GM23338 (cell line): ENCODE measurements at regions not wholly inside any gene's neighbourhood (a gene's known extent, or its start where the extent isn't known, plus 50 kb on each side); places are given as distances from the start of the nearest gene placed in this dataset.

Source experiments
- ATAC-seq: fragments of 200-7000 bp; cut with Tn5 transposase; 3 replicates; pipeline ENCODE4 v1.9.1; 2020
- DNase-seq: peaks from one replicate; pipeline ENCODE4 v3.0.0-alpha.2; 2015; ENCODE audit warnings: low spot score
- H2AFZ ChIP-seq: fragments of 200-600 bp; sonication (generic); 2 replicates; pipeline ENCODE4 v1.8.0; 2016; ENCODE audit warnings: antibody characterized with exemption, mild to moderate bottlenecking, moderate library complexity
- H3F3A ChIP-seq: fragments of 200-600 bp; sonication (generic); replicated peaks from 2 replicates; pipeline ENCODE4 v1.8.0; 2017; ENCODE audit warnings: antibody characterized with exemption, mixed run types, low read depth
- H3K27ac ChIP-seq: fragments of 200-600 bp; sonication (generic); 2 replicates; pipeline ENCODE4 v1.6.1; 2016; ENCODE audit warnings: low read depth
- H3K27me3 ChIP-seq: fragments of 200-600 bp; sonication (generic); 2 replicates; pipeline ENCODE4 v1.8.0; 2016; ENCODE audit warnings: mild to moderate bottlenecking, mixed run types, moderate library complexity; ENCODE audit not compliant: insufficient read depth
- H3K36me3 ChIP-seq: fragments of 200-600 bp; sonication (generic); 2 replicates; pipeline ENCODE4 v1.8.0; 2016; ENCODE audit warnings: mild to moderate bottlenecking; ENCODE audit not compliant: insufficient read depth
- H3K4me1 ChIP-seq: fragments of 200-600 bp; sonication (generic); 2 replicates; pipeline ENCODE4 v1.8.0; 2016; ENCODE audit warnings: mild to moderate bottlenecking, moderate library complexity; ENCODE audit not compliant: insufficient read depth
- H3K4me2 ChIP-seq: fragments of 200-600 bp; sonication (generic); 2 replicates; pipeline ENCODE4 v1.7.1; 2017; ENCODE audit warnings: mixed run types
- H3K4me3 ChIP-seq: fragments of 200-600 bp; sonication (generic); 2 replicates; pipeline ENCODE4 v1.6.1; 2016; ENCODE audit warnings: mixed run types
- H3K79me2 ChIP-seq: fragments of 200-600 bp; sonication (generic); replicated peaks from 2 replicates; pipeline ENCODE4 v1.8.0; 2017; ENCODE audit warnings: mild to moderate bottlenecking; ENCODE audit not compliant: insufficient read depth
- H3K9me2 ChIP-seq: fragments of 200-600 bp; sonication (generic); 2 replicates; pipeline ENCODE4 v1.8.0; 2017; ENCODE audit not compliant: insufficient read depth
- H4K20me1 ChIP-seq: fragments of 200-600 bp; sonication (generic); replicated peaks from 2 replicates; pipeline ENCODE4 v1.8.0; 2017; ENCODE audit warnings: mild to moderate bottlenecking; ENCODE audit not compliant: insufficient read depth
- H3K27ac Mint-ChIP-seq: 2 replicates; pipeline ENCODE4 v1.8.0; 2020; ENCODE audit warnings: inconsistent platforms, mild to moderate bottlenecking, moderate library complexity, mixed read lengths
- H3K27me3 Mint-ChIP-seq: 3 replicates; pipeline ENCODE4 v1.8.0; 2022; ENCODE audit warnings: low read depth, mild to moderate bottlenecking, moderate library complexity, mixed read lengths, inconsistent platforms; ENCODE audit not compliant: insufficient read depth, poor library complexity
- H3K36me3 Mint-ChIP-seq: 3 replicates; pipeline ENCODE4 v1.8.0; 2021; ENCODE audit warnings: low read depth, mild to moderate bottlenecking, inconsistent platforms, moderate library complexity, mixed read lengths
- H3K4me1 Mint-ChIP-seq: 3 replicates; pipeline ENCODE4 v1.8.0; 2020; ENCODE audit warnings: mild to moderate bottlenecking, inconsistent platforms, mixed read lengths
- H3K4me3 Mint-ChIP-seq: 3 replicates; pipeline ENCODE4 v1.8.0; 2021; ENCODE audit warnings: moderate library complexity, mild to moderate bottlenecking, inconsistent platforms, mixed read lengths
- H3K9me3 Mint-ChIP-seq: 3 replicates; pipeline ENCODE4 v1.8.0; 2020; ENCODE audit warnings: moderate library complexity, mild to moderate bottlenecking, inconsistent platforms, mixed read lengths
- CREB1 ChIP-seq: fragments of 250-450 bp; sonication (Bioruptor Pico); IDR thresholded peaks from 2 replicates; pipeline ENCODE4 v1.5.0; 2020; ENCODE audit warnings: low read depth, mild to moderate bottlenecking, moderate library complexity
- EZH2 ChIP-seq: fragments of 200-600 bp; sonication (generic); IDR thresholded peaks from one replicate; pipeline ENCODE4 v1.8.0; 2017; ENCODE audit warnings: antibody characterized with exemption, mild to moderate bottlenecking, low read depth; ENCODE audit not compliant: unreplicated experiment
- EZH2phosphoT487 ChIP-seq: fragments of 200-600 bp; sonication (generic); IDR thresholded peaks from one replicate; pipeline ENCODE4 v1.8.1; 2018; ENCODE audit warnings: antibody characterized with exemption; ENCODE audit not compliant: unreplicated experiment
- JUNB ChIP-seq: IDR thresholded peaks from one replicate; pipeline ENCODE4 v1.6.1; 2016; ENCODE audit warnings: antibody characterized with exemption; ENCODE audit not compliant: unreplicated experiment
- NANOG ChIP-seq: IDR thresholded peaks from 2 replicates; pipeline ENCODE4 v1.6.1; 2016; ENCODE audit warnings: antibody characterized with exemption, borderline replicate concordance
- POLR2AphosphoS5 ChIP-seq: IDR thresholded peaks from 2 replicates; pipeline ENCODE4 v1.6.1; 2016; ENCODE audit warnings: antibody characterized with exemption, low read depth
- REST ChIP-seq: IDR thresholded peaks from one replicate; pipeline ENCODE4 v1.6.1; 2018; ENCODE audit warnings: antibody characterized with exemption; ENCODE audit not compliant: unreplicated experiment
- STAT1 ChIP-seq: IDR thresholded peaks from one replicate; pipeline ENCODE4 v1.6.1; 2016; ENCODE audit warnings: antibody characterized with exemption; ENCODE audit not compliant: unreplicated experiment
- ZNF114 ChIP-seq: fragments of 250-450 bp; sonication (Bioruptor Pico); IDR thresholded peaks from 2 replicates; pipeline ENCODE4 v1.5.0; 2020; ENCODE audit warnings: mild to moderate bottlenecking, moderate library complexity
- ZNF331 ChIP-seq: fragments of 250-450 bp; sonication (Bioruptor Pico); IDR thresholded peaks from 2 replicates; pipeline ENCODE4 v1.5.0; 2020; ENCODE audit warnings: low read depth, mild to moderate bottlenecking, moderate library complexity
- ZNF462 ChIP-seq: fragments of 250-450 bp; sonication (Bioruptor Pico); IDR thresholded peaks from 2 replicates; pipeline ENCODE4 v1.5.0; 2020; ENCODE audit warnings: mild to moderate bottlenecking, moderate library complexity
- TF ChIP-seq, protein P1 (sequence below), 2 experiments: fragments of 200-600 bp in 1 of 2; sonication (generic) in 1 of 2; conservative IDR thresholded peaks; 2 replicates each; pipeline versions ENCODE4 v1.5.1 to v1.6.1; 2016 to 2017; ENCODE audit warnings: antibody characterized with exemption in 2 of 2, low read depth in 2 of 2, mild to moderate bottlenecking in 2 of 2, moderate library complexity in 1 of 2

- no peak overlapping the region for H3K4me3 Mint-ChIP-seq
- DNase-seq, result no peak
- Histone ChIP-seq H3K4me1 (no peaks in the 10 kb centered on the region), H3K36me3 (no peaks in the 10 kb centered on the region), H3F3A (no peaks in the 10 kb centered on the region), H3K27me3 (no peaks in the 10 kb centered on the region), H3K9me2 (no peaks in the 10 kb centered on the region), H4K20me1 (no peaks in the 10 kb centered on the region), H2AFZ (no peak overlapping the region), H3K79me2 (no peaks in the 10 kb centered on the region), H3K27ac (no peak overlapping the region), H3K4me2 (no peak overlapping the region), H3K4me3 (no peak overlapping the region)
- TF ChIP-seq REST (no peak), ZNF114 (CRISPR knock-in tag) (no peak), JUNB (no peak), ZNF331 (CRISPR knock-in tag) (no peak), CREB1 (CRISPR knock-in tag) (no peak), EZH2phosphoT487 (no peak), POLR2AphosphoS5 (no peak), ZNF462 (CRISPR knock-in tag) (no peak), NANOG (no peak), EZH2 (no peak), STAT1 (no peak)
- TF ChIP-seq, protein P1, sequence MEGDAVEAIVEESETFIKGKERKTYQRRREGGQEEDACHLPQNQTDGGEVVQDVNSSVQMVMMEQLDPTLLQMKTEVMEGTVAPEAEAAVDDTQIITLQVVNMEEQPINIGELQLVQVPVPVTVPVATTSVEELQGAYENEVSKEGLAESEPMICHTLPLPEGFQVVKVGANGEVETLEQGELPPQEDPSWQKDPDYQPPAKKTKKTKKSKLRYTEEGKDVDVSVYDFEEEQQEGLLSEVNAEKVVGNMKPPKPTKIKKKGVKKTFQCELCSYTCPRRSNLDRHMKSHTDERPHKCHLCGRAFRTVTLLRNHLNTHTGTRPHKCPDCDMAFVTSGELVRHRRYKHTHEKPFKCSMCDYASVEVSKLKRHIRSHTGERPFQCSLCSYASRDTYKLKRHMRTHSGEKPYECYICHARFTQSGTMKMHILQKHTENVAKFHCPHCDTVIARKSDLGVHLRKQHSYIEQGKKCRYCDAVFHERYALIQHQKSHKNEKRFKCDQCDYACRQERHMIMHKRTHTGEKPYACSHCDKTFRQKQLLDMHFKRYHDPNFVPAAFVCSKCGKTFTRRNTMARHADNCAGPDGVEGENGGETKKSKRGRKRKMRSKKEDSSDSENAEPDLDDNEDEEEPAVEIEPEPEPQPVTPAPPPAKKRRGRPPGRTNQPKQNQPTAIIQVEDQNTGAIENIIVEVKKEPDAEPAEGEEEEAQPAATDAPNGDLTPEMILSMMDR (conservative IDR thresholded peaks at IDR 0.05; ENCODE audit: low read depth in 2 of 2), result no peak
- no peak overlapping the region for H3K27ac Mint-ChIP-seq
- ATAC-seq, result no peak
- H3K9me3 Mint-ChIP-seq, result no peaks in the 10 kb centered on the region
- peaks cover 7% of the 10 kb centered on the region for H3K27me3 Mint-ChIP-seq
- H3K4me1 Mint-ChIP-seq, result peaks cover 7% of the 10 kb centered on the region
- H3K36me3 Mint-ChIP-seq, result no peaks in the 10 kb centered on the region
Observed at GRCh38 chr4:1502501-1502886, 96.3 kb upstream of the NKX1-1 start.
